Esophagus squamous epithelium (tissue), 4 donors: ENCODE measurements at regions not wholly inside any gene's neighbourhood (a gene's known extent, or its start where the extent isn't known, plus 50 kb on each side); places are given as distances from the start of the nearest gene placed in this dataset.

ENCODE experiments used
- CTCF ChIP-seq, 6 experiments: fragments of 450-650 bp in 4 of 6; fragments of 200-600 bp in 2 of 6; sonication (generic) in 2 of 6; IDR thresholded peaks; one replicate each; pipeline ENCODE4 v1.5.1; 2016 to 2019; ENCODE audit warnings: antibody characterized with exemption in 6 of 6, mild to moderate bottlenecking in 4 of 6, moderate library complexity in 4 of 6
- POLR2A ChIP-seq, 4 donors: fragments of 450-650 bp; IDR thresholded peaks; one replicate each; pipeline ENCODE4 v1.6.1; 2017; ENCODE audit warnings: antibody characterized with exemption in 4 of 4, mild to moderate bottlenecking in 4 of 4, moderate library complexity in 3 of 4

GRCh38 chrX:107504006-107504405, 54.6 kb downstream of the FRMPD3 start:
- TF ChIP-seq POLR2A (IDR thresholded peaks at IDR 0.05) (no peak), CTCF (IDR thresholded peaks at IDR 0.05) (no peak)
